GM21786 (cell line): ENCODE measurements at regions not wholly inside any gene's neighbourhood (a gene's known extent, or its start where the extent isn't known, plus 50 kb on each side); places are given as distances from the start of the nearest gene placed in this dataset.
"Not testable (repeated sequence)": the region's sequence is repeated elsewhere in the genome, so short reads cannot be mapped to it uniquely, and the experiment has no call there.

Source experiments
- ATAC-seq: cut with Tn5 transposase; IDR thresholded peaks from one replicate; pipeline ENCODE4 v1.9.1; 2021; ENCODE audit not compliant: unreplicated experiment

GRCh38 chr3:182486463-182486862 lies 306.8 kb upstream of the ATP11B start:
- ATAC-seq: no peak

DNA sequence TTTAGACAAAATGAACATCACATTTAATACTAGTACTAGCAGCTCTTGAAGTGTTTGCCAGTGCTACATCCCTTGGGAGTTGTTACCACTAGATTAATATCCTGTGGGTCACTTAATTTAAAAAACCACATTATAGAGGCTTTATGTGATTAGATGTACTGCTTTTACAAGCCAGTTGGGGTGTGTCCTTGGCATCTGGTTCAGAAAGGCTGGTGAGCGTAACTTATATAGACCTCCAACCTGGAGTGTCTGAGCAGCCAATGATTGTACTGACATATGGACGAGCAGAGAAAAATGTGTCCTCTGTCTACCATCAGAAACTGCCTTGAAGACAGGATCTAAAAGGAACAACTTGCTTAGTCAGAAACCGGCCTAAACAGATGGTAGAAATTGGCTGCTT lies 306.2 kb upstream of the ATP11B start:
- no peak for ATAC-seq

GRCh38 chr3:182487611-182488010 lies 305.7 kb upstream of the ATP11B start:
- ATAC-seq: no peak

GRCh38 chr3:182490596-182491491 lies 302.5 kb upstream of the ATP11B start:
- ATAC-seq: no peak

DNA sequence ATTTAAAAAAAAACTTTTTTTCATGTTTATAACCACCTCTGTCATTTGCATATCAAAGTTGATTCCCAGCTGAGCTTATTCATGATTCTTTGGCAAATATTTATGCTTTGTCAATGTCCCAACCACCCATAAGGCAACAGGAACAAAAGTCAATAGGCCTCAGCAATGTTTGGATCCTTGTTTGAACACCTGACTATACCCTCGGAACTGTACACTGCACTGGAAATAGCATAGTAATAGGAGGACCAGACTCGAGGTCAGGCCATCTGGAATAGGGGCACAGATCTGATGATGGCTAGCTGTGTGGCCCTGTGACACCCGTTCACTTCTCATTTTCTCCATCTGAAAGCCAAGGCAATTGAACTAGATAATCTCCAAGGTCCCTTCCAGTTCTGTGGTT lies 301.7 kb upstream of the ATP11B start:
- ATAC-seq: no peak

DNA sequence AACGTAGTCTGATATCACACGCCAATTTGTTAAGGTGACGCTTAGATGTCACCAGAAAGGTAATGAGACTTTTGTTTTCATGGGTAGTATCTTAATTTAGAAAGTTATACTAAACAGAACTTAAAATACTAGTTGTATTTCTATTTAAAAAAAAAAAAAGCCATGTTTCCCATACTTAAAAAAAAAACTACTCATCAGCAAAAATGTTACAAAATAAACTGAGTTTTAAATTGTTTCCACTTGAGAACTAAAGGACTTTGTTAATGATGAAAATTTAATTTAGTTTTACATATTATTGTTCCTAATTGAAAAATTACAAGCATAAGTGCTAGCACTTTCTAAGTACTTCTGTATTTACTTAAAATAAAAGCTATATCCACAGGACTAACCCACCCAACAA lies 300.8 kb upstream of the ATP11B start:
- no peak for ATAC-seq

DNA sequence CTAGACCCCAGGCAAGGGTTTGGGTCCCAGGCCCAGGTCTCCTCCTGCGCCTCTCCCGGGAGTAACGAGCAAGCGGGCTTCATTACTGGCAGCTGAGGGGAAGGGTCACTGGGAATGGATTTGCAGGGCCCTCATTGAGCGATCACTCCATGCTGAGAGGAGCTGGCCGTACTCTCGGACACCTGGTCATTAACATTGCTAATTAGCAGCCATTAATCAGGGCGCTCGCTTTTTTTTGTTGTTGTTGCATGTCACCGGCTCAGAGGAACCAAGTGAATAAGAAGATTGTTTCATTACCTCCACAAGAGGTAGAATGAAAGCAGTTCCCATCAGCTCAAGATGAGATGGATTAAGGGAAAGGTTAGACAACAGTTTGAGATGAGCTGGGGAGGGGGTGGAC lies 293.0 kb upstream of the ATP11B start:
- ATAC-seq: no peak

GRCh38 chr3:182501856-182502255 lies 291.4 kb upstream of the ATP11B start:
- ATAC-seq: no peak

DNA sequence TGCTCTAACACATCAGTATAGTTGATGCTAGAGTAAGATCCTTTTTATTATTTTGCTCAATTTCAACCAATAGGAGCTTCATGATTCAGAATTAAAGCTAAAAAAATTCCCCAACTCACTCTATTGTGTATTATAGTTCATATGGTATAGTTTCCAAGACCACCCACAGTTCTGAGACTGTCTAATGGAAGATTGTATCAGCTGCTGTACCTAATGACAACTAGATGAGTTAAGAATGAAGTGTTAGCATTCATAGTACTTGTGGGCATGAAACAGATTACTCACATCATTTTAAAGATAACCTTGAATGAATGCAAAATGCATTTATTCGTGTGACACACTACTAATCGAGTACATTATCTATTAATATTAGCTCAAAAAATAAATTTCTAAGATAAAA lies 289.9 kb upstream of the ATP11B start:
- ATAC-seq: no peak

- ATAC-seq: no peak
Observed at GRCh38 chr3:182508919-182509711, 284.2 kb upstream of the ATP11B start.

DNA sequence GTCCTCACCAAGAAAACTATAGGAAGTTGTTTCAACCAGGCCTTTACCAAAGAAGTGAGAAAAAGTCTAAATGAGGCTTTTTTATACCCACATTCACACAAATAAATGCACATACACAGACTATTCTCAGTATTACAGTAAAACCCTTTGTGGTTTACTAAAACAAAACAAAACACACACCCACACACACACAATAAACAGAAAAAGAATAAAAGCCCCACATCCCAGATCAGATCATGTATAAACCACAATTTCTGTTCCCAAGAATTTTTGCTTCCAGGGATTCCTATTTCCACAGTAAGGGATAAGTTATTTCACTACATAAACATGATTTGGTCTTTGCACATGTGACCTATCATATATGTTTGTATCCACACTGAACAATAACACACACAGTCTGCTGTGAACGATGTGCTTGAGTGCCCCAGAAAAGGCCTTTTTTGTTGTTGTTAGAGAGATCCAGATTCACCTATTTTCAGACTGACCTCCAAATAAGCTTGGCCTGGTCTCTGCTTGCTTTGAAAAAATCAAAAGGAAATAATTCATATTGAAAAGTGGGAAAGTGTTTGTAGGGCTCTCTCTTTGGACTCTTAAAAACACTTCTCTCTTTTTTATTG lies 283.4 kb upstream of the ATP11B start:
- ATAC-seq: no peak

GRCh38 chr3:182514236-182514964 lies 278.9 kb upstream of the ATP11B start:
- no peak for ATAC-seq

DNA sequence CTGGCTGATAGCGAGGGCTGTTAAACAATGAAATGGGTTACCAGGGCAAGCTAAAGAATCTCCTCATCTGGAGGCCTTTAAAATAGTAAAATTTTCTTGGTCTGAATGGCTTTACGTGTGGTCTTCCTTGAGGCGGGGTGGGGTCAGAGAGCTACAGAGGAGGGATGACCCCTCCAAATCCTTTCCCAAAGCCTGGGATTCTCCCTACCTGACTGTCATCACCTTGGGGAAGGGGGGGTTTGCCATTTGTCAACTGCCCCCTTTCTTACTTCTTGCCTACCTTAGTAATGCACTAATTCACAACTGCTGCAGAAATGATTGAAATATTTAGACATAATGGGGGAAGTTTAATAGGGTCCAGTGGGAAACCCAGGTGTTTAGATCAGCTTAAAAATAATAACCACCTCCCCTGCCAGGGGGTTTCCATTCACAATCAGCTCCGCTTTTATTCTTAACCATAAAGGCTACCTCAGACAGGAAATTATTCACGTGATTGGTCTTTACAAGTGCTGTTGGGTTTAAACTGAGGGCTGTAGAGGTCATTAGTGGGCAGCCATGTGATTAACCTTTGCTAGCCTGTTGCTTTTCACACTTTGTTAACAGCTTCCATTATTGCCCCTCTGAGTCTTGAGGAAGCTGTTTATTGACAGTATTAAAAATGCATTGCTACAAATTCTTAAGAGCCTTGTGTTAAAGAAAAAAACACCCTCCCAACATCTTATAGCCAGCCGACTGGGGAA lies 276.5 kb upstream of the ATP11B start:
- no peak for ATAC-seq

- ATAC-seq: no peak
Observed at GRCh38 chr3:182519569-182519968, 273.7 kb upstream of the ATP11B start.

GRCh38 chr3:182521339-182521738 lies 272.0 kb upstream of the ATP11B start:
- no peak for ATAC-seq

- not testable (repeated sequence) for ATAC-seq
Observed at GRCh38 chr3:182523424-182523823, 269.9 kb upstream of the ATP11B start.

GRCh38 chr3:182523836-182524235 lies 269.5 kb upstream of the ATP11B start:
- no peak for ATAC-seq

DNA sequence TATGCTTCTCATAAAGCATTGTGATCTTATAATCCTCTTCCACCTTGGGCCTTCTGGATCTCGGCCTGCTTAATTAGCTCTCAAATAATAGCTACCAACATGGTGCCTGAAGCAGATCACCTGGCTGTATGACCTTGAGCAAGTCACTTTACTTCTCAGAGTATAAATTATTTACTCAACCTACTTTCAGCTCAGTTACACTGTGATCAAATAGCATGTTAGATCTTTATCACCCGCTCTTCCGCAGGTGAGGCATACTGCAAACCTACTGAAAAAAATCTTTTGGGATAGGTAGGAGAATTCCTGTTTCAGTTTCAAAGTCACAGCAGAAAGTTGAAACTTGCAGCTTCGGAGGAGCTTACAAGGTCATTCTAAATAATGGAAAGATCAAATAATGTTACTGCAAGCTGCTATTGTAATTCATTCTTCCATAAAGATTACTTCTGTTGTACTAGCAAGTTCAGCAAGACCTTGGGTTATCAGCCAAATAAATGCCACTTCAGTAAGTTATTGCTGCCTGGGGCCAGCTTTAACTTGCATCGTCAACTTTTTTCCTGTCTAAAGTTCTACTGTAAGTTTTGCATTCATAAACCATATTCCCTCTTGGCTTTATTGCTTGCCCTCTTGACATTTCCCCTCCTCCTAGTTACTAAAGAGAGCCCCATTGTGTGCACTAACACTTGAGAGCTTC lies 268.4 kb upstream of the ATP11B start:
- no peak for ATAC-seq

GRCh38 chr3:182525766-182526374 lies 267.4 kb upstream of the ATP11B start:
- no peak for ATAC-seq
